HepG2 (cell line): ENCODE measurements at regions not wholly inside any gene's neighbourhood (a gene's known extent, or its start where the extent isn't known, plus 50 kb on each side); places are given as distances from the start of the nearest gene placed in this dataset.

ENCODE experiments used
- ATAC-seq: fragments of 200-7000 bp; cut with Tn5 transposase; 3 replicates; pipeline ENCODE4 v1.9.1; 2020; ENCODE audit warnings: mild to moderate bottlenecking, moderate library complexity
- BruUV-seq: library from RNA; stranded (reverse); fragments of 400-500 nt; replicated peaks from 2 replicates; lab custom pipeline; 2021; lab: Mats Ljungman, UMichigan
- CTCF ChIA-PET: fragments of 300-600 bp; formaldehyde crosslinking; extraction: SDS; loops from one replicate; lab custom pipeline; 2021; ENCODE audit warnings: low total read pairs, inconsistent platforms, low intra/inter-chr PET ratio; lab: Yijun Ruan, JAX
- POLR2A ChIA-PET: fragments of 350-600 bp; sonication (Branson Sonifier 250); formaldehyde crosslinking; loops from one replicate; lab custom pipeline; 2020; ENCODE audit warnings: antibody characterized with exemption, inconsistent platforms; lab: Yijun Ruan, JAX
- DNase-seq: peaks from one replicate; pipeline ENCODE4 v3.0.0-alpha.2; 2015; ENCODE audit warnings: low spot score
- FAIRE-seq: peaks from 3 replicates; lab custom pipeline; 2011; peaks lifted over from hg19 to GRCh38; lab: Jason Lieb, UNC
- H2AFZ ChIP-seq: one replicate; pipeline ENCODE4 v1.6.1; 2011; ENCODE audit warnings: low read length, inconsistent platforms
- H3K27ac ChIP-seq: fragments of 300-600 bp; 3 replicates; pipeline ENCODE4 v1.8.0; 2011; ENCODE audit warnings: mixed run types, mild to moderate bottlenecking, mixed read lengths, low read length, inconsistent platforms; ENCODE audit not compliant: insufficient read depth; ENCODE audit errors: extremely low read length
- H3K27me3 ChIP-seq, 2 experiments: fragments of 200-600 bp in 1 of 2; 2 replicates in 1 of 2; 3 replicates in 1 of 2; pipeline versions ENCODE4 v1.6.0 to v1.8.0; 2011; ENCODE audit warnings: low read length in 2 of 2, mild to moderate bottlenecking in 2 of 2, moderate library complexity in 2 of 2, inconsistent platforms in 1 of 2; ENCODE audit not compliant: insufficient read depth in 2 of 2, control insufficient read depth in 1 of 2
- H3K36me3 ChIP-seq, 2 experiments: fragments of 200-600 bp in 1 of 2; replicated peaks in 1 of 2; 2 replicates in 1 of 2; 3 replicates in 1 of 2; pipeline versions ENCODE4 v1.5.1 to v1.8.0; 2011; ENCODE audit warnings: low read length in 2 of 2, inconsistent platforms in 1 of 2; ENCODE audit not compliant: insufficient read depth in 2 of 2, control insufficient read depth in 1 of 2
- H3K4me1 ChIP-seq: 2 replicates; pipeline ENCODE4 v1.5.1; 2012; ENCODE audit warnings: low read length, inconsistent platforms; ENCODE audit not compliant: insufficient read depth
- H3K4me2 ChIP-seq: 2 replicates; pipeline ENCODE4 v1.6.0; 2011; ENCODE audit warnings: low read depth, low read length, inconsistent platforms
- H3K4me3 ChIP-seq, 3 experiments: fragments of 200-600 bp in 1 of 3; sonication (generic), shearing (Covaris generic) in 1 of 3; replicated peaks in 1 of 3; 2 replicates each; pipeline ENCODE4 v1.5.1; 2011 to 2016; ENCODE audit warnings: low read length in 3 of 3, inconsistent platforms in 2 of 3, low read depth in 2 of 3, mild to moderate bottlenecking in 2 of 3, control low read depth in 1 of 3, mixed read lengths in 1 of 3; ENCODE audit not compliant: insufficient read depth in 1 of 3
- H3K79me2 ChIP-seq: one replicate; pipeline ENCODE4 v1.6.1; 2011; ENCODE audit warnings: low read length, inconsistent platforms; ENCODE audit not compliant: insufficient read depth
- H3K9ac ChIP-seq: 2 replicates; pipeline ENCODE4 v1.6.0; 2011; ENCODE audit warnings: mild to moderate bottlenecking, low read depth, low read length, inconsistent platforms; ENCODE audit not compliant: insufficient read depth
- H3K9me3 ChIP-seq: 2 replicates; pipeline ENCODE4 v1.5.1; 2012; ENCODE audit warnings: mild to moderate bottlenecking, low read length
- H4K20me1 ChIP-seq: 2 replicates; pipeline ENCODE4 v1.6.0; 2011; ENCODE audit warnings: inconsistent platforms, mild to moderate bottlenecking, low read length, moderate library complexity; ENCODE audit not compliant: insufficient read depth
- FOXC1 ChIP-seq: sonication (generic); formaldehyde crosslinking; IDR thresholded peaks from 2 replicates; pipeline ENCODE4 v1.8.0; 2022; ENCODE audit warnings: mild to moderate bottlenecking, missing genetic modification reagents, borderline replicate concordance
- FOXM1 ChIP-seq: sonication (generic); formaldehyde crosslinking; IDR thresholded peaks from 2 replicates; pipeline ENCODE4 v1.5.0; 2020; ENCODE audit warnings: missing genetic modification reagents
- HHEX ChIP-seq: IDR thresholded peaks from 2 replicates; pipeline ENCODE4 v1.6.1; 2016; ENCODE audit warnings: control low read depth
- POGZ ChIP-seq: sonication (generic); formaldehyde crosslinking; IDR thresholded peaks from 2 replicates; pipeline ENCODE4 v1.4.0; 2020; ENCODE audit warnings: mild to moderate bottlenecking, missing genetic modification reagents
- SRSF9 ChIP-seq: fragments of 200-400 bp; formaldehyde crosslinking; IDR thresholded peaks from 2 replicates; pipeline ENCODE4 v1.6.1; 2018; ENCODE audit warnings: borderline replicate concordance, mild to moderate bottlenecking, low read depth, low read length; ENCODE audit not compliant: insufficient read depth, poor library complexity, severe bottlenecking
- THYN1 ChIP-seq: sonication (generic); formaldehyde crosslinking; IDR thresholded peaks from 2 replicates; pipeline ENCODE4 v1.8.1; 2023; ENCODE audit warnings: low read depth, mild to moderate bottlenecking, moderate library complexity, missing genetic modification reagents, borderline replicate concordance
- ZFX ChIP-seq: sonication (generic); formaldehyde crosslinking; IDR thresholded peaks from 2 replicates; pipeline ENCODE4 v1.4.0; 2020; ENCODE audit warnings: mild to moderate bottlenecking, low read depth, missing genetic modification reagents, moderate library complexity
- ZNF234 ChIP-seq: sonication (generic); formaldehyde crosslinking; conservative IDR thresholded peaks from 2 replicates; pipeline ENCODE4 v1.5.1; 2020; ENCODE audit warnings: mild to moderate bottlenecking, missing genetic modification reagents
- ZNF296 ChIP-seq: sonication (generic); formaldehyde crosslinking; conservative IDR thresholded peaks from 2 replicates; pipeline ENCODE4 v1.5.0; 2020; ENCODE audit warnings: mild to moderate bottlenecking, missing genetic modification reagents
- ZNF333 ChIP-seq: sonication (generic); formaldehyde crosslinking; IDR thresholded peaks from 2 replicates; pipeline ENCODE4 v1.4.0; 2020; ENCODE audit warnings: mild to moderate bottlenecking, missing genetic modification reagents, borderline replicate concordance
- ZNF552 ChIP-seq: sonication (generic); formaldehyde crosslinking; IDR thresholded peaks from 2 replicates; pipeline ENCODE4 v1.9.0; 2022; ENCODE audit warnings: missing genetic modification reagents, mild to moderate bottlenecking, borderline replicate concordance
- WGBS: methylation state at CpG from one replicate; pipeline ENCODE4 v1.1.6; 2017; ENCODE audit warnings: low lambda C conversion rate; 5-methylcytosine and 5-hydroxymethylcytosine counted together
- in situ Hi-C: cut with HindIII; loops from 2 replicates; pipeline ENCODE4 v1.10.0; 2017; ENCODE audit warnings: low pct_unique_long_range_greater_than_20kb; ENCODE audit not compliant: extremely low pct_ligation_motif_present
- intact Hi-C: fragments of 100-400 bp; cut with micrococcal nuclease; formaldehyde crosslinking; loops from one replicate; pipeline ENCODE4 v1.10.0; 2022; ENCODE audit not compliant: unreplicated experiment
- TF ChIP-seq, protein P1 (sequence below): sonication (generic); formaldehyde crosslinking; IDR thresholded peaks from 2 replicates; pipeline ENCODE4 v1.4.0; 2020; ENCODE audit warnings: missing genetic modification reagents
- TF ChIP-seq, protein P2 (sequence below): sonication (generic); formaldehyde crosslinking; conservative IDR thresholded peaks from 2 replicates; pipeline ENCODE4 v1.8.0; 2022; ENCODE audit warnings: missing genetic modification reagents
- TF ChIP-seq, protein P3 (sequence below): sonication (generic); formaldehyde crosslinking; conservative IDR thresholded peaks from 2 replicates; pipeline ENCODE4 v1.8.1; 2023; ENCODE audit warnings: missing genetic modification reagents
- TF ChIP-seq, protein P4 (sequence below): sonication (generic); formaldehyde crosslinking; IDR thresholded peaks from 2 replicates; pipeline ENCODE4 v1.5.0; 2020; ENCODE audit warnings: missing genetic modification reagents

DNA sequence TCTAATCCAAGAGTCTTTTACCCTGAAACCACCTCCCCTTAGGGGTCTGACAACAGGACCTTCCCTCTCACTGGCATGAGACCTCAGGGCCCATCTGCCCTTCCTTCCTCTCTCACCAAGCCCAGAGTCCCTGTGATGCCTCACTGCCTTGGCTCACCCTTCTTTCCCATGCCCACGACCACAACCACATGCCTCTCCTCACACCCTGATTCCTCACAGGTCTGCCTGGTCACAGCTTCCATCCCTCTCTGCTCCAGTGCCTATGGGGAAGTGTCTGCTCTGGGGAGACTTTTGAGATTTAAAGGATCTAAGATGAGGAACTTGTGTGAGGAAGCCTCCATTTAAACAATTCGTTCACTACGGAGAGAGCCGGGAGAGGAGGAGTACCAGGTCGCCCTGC, 98.9 kb upstream of the SH3BP4 start (continued):
- no peak for TF ChIP-seq ZFX (CRISPR knock-in tag)

DNA sequence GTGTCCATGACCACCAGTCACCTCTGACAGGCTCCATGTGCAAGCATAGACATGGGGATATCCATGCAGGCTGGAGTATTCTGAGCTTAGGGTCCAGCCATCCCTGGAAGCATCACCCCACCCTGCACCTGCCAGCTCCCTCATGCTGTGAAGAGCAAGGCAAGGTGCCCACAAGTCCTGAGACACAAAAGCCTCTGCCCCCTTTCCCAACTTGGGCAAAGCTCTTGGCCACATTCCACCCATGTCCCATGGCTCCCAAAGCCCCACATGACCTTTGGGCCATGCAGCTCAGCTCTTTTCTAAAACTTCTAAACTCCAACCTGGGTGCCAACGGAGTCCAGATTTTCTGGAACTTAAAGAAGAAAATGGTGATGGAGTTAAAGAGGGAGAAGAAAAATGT, 99.8 kb upstream of the SH3BP4 start:
- H3K79me2 ChIP-seq, result no peaks in the 10 kb centered on the region
- H3K4me3 ChIP-seq, result no peak overlapping the region
- no peak for FAIRE-seq
- no peak overlapping the region for H3K4me2 ChIP-seq
- intact Hi-C loops (no loop called here), in situ Hi-C loops (no loop called here)
- H3K9me3 ChIP-seq, result peaks cover 9% of the 10 kb centered on the region; the same call in 1 of the 2 replicates
- BruUV-seq, result no TSS peak
- POLR2A ChIA-PET, result interaction anchor here (1.0 to 2.5 kb wide), 4 partner anchors 9 to 163 kb away, joined by 4 to 16 read pairs (median 8); no protein-coding TSS in a partner anchor
- H3K36me3 ChIP-seq, result no peaks in the 10 kb centered on the region
- no peak overlapping the region for H2AFZ ChIP-seq
- 88% methylated on average over 1 of the region's 1 CpG for WGBS
- CTCF ChIA-PET, result no interaction called here
- H3K27ac ChIP-seq, result no peak overlapping the region
- H3K9ac ChIP-seq, result no peak overlapping the region
- DNase-seq, result no peak
- no peaks in the 10 kb centered on the region for H4K20me1 ChIP-seq
- H3K27me3 ChIP-seq, result no peaks in the 10 kb centered on the region
- no peak for ATAC-seq
- H3K4me1 ChIP-seq, result peaks cover 81% of the 10 kb centered on the region
- TF ChIP-seq FOXM1 (no peak), ZNF296 (CRISPR knock-in tag) (no peak), HHEX (CRISPR knock-in tag) (no peak), POGZ (CRISPR knock-in tag) (no peak), THYN1 (CRISPR knock-in tag) (no peak), ZNF333 (CRISPR knock-in tag) (0 out of 2 replicates have a peak, but pooled peaks have one; percentile 52), SRSF9 (no peak), FOXC1 (0 out of 2 replicates have a peak, but pooled peaks have one; percentile 24), ZNF234 (no peak), ZNF552 (CRISPR knock-in tag) (no peak)
- TF ChIP-seq, protein P1, sequence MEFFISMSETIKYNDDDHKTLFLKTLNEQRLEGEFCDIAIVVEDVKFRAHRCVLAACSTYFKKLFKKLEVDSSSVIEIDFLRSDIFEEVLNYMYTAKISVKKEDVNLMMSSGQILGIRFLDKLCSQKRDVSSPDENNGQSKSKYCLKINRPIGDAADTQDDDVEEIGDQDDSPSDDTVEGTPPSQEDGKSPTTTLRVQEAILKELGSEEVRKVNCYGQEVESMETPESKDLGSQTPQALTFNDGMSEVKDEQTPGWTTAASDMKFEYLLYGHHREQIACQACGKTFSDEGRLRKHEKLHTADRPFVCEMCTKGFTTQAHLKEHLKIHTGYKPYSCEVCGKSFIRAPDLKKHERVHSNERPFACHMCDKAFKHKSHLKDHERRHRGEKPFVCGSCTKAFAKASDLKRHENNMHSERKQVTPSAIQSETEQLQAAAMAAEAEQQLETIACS (CRISPR knock-in tag), result no peak
- TF ChIP-seq, protein P2, sequence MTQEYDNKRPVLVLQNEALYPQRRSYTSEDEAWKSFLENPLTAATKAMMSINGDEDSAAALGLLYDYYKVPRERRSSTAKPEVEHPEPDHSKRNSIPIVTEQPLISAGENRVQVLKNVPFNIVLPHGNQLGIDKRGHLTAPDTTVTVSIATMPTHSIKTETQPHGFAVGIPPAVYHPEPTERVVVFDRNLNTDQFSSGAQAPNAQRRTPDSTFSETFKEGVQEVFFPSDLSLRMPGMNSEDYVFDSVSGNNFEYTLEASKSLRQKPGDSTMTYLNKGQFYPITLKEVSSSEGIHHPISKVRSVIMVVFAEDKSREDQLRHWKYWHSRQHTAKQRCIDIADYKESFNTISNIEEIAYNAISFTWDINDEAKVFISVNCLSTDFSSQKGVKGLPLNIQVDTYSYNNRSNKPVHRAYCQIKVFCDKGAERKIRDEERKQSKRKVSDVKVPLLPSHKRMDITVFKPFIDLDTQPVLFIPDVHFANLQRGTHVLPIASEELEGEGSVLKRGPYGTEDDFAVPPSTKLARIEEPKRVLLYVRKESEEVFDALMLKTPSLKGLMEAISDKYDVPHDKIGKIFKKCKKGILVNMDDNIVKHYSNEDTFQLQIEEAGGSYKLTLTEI, result no peak
- TF ChIP-seq, protein P3, sequence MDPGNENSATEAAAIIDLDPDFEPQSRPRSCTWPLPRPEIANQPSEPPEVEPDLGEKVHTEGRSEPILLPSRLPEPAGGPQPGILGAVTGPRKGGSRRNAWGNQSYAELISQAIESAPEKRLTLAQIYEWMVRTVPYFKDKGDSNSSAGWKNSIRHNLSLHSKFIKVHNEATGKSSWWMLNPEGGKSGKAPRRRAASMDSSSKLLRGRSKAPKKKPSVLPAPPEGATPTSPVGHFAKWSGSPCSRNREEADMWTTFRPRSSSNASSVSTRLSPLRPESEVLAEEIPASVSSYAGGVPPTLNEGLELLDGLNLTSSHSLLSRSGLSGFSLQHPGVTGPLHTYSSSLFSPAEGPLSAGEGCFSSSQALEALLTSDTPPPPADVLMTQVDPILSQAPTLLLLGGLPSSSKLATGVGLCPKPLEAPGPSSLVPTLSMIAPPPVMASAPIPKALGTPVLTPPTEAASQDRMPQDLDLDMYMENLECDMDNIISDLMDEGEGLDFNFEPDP (CRISPR knock-in tag), result 0 out of 2 replicates have a peak, but pooled peaks have one; percentile 57
- TF ChIP-seq, protein P4, sequence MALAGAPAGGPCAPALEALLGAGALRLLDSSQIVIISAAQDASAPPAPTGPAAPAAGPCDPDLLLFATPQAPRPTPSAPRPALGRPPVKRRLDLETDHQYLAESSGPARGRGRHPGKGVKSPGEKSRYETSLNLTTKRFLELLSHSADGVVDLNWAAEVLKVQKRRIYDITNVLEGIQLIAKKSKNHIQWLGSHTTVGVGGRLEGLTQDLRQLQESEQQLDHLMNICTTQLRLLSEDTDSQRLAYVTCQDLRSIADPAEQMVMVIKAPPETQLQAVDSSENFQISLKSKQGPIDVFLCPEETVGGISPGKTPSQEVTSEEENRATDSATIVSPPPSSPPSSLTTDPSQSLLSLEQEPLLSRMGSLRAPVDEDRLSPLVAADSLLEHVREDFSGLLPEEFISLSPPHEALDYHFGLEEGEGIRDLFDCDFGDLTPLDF, result no peak
